MM.1S (cell line): ENCODE measurements at regions not wholly inside any gene's neighbourhood (a gene's known extent, or its start where the extent isn't known, plus 50 kb on each side); places are given as distances from the start of the nearest gene placed in this dataset.

ENCODE experiments used
- DNase-seq: peaks from one replicate; pipeline ENCODE4 v3.0.0-alpha.2; 2015
- H2AFZ ChIP-seq: fragments of 300-600 bp; sonication (generic); 2 replicates; pipeline ENCODE4 v1.6.0; 2016; ENCODE audit warnings: antibody characterized with exemption, low read length
- H3F3A ChIP-seq: fragments of 300-600 bp; sonication (generic); 2 replicates; pipeline ENCODE4 v1.6.1; 2016; ENCODE audit warnings: mild to moderate bottlenecking, antibody characterized with exemption, low read length, moderate library complexity, mixed read lengths; ENCODE audit not compliant: insufficient read depth
- H3K27ac ChIP-seq: fragments of 300-600 bp; sonication (generic); 2 replicates; pipeline ENCODE4 v1.5.1; 2016; ENCODE audit warnings: mild to moderate bottlenecking, low read length
- H3K27me3 ChIP-seq: fragments of 300-600 bp; sonication (generic); replicated peaks from 2 replicates; pipeline ENCODE4 v1.6.0; 2016; ENCODE audit warnings: low read length; ENCODE audit not compliant: insufficient read depth
- H3K36me3 ChIP-seq: fragments of 300-600 bp; sonication (generic); replicated peaks from 2 replicates; pipeline ENCODE4 v1.6.1; 2016; ENCODE audit warnings: mild to moderate bottlenecking, low read length, mixed read lengths; ENCODE audit not compliant: insufficient read depth
- H3K4me1 ChIP-seq: fragments of 300-600 bp; sonication (generic); 2 replicates; pipeline ENCODE4 v1.6.1; 2016; ENCODE audit warnings: low read length, mixed read lengths
- H3K4me2 ChIP-seq: fragments of 300-600 bp; sonication (generic); 2 replicates; pipeline ENCODE4 v1.6.0; 2016; ENCODE audit warnings: low read depth, low read length
- H3K4me3 ChIP-seq: fragments of 300-600 bp; sonication (generic); 2 replicates; pipeline ENCODE4 v1.5.1; 2016; ENCODE audit warnings: low read length, mixed read lengths
- H3K79me2 ChIP-seq: fragments of 300-600 bp; sonication (generic); 2 replicates; pipeline ENCODE4 v1.6.1; 2016; ENCODE audit warnings: mixed run types, low read length, mixed read lengths
- H3K9ac ChIP-seq: fragments of 300-600 bp; sonication (generic); 2 replicates; pipeline ENCODE4 v1.6.1; 2016; ENCODE audit warnings: low read length, mixed read lengths
- H3K9me2 ChIP-seq: fragments of 300-600 bp; sonication (generic); replicated peaks from 2 replicates; pipeline ENCODE4 v1.6.1; 2016; ENCODE audit warnings: mild to moderate bottlenecking, low read length, mixed read lengths; ENCODE audit not compliant: insufficient read depth
- H3K9me3 ChIP-seq: fragments of 300-600 bp; sonication (generic); replicated peaks from 2 replicates; pipeline ENCODE4 v1.6.1; 2016; ENCODE audit warnings: mild to moderate bottlenecking, low read length, mixed read lengths; ENCODE audit not compliant: insufficient read depth
- H4K20me1 ChIP-seq: fragments of 300-600 bp; sonication (generic); 2 replicates; pipeline ENCODE4 v1.6.1; 2016; ENCODE audit warnings: mild to moderate bottlenecking, low read length, moderate library complexity, mixed read lengths; ENCODE audit not compliant: insufficient read depth
- EZH2 ChIP-seq: fragments of 300-600 bp; sonication (generic); optimal IDR thresholded peaks from 2 replicates; pipeline ENCODE3; 2017; ENCODE audit warnings: low read depth, mild to moderate bottlenecking, antibody characterized with exemption, low read length, mixed read lengths
- EZH2phosphoT487 ChIP-seq: fragments of 300-600 bp; sonication (generic); IDR thresholded peaks from 2 replicates; pipeline ENCODE4 v1.6.1; 2018; ENCODE audit warnings: antibody characterized with exemption, low read length
- TF ChIP-seq, protein P1 (sequence below): fragments of 300-600 bp; sonication (generic); IDR thresholded peaks from 2 replicates; pipeline ENCODE4 v1.5.1; 2016; ENCODE audit warnings: antibody characterized with exemption, low read length, mixed read lengths

- Histone ChIP-seq H3K9ac (no peak overlapping the region), H3K27ac (no peak overlapping the region), H3K36me3 (no peaks in the 10 kb centered on the region), H4K20me1 (no peaks in the 10 kb centered on the region), H3K9me2 (no peaks in the 10 kb centered on the region), H3K27me3 (no peaks in the 10 kb centered on the region), H3K9me3 (no peaks in the 10 kb centered on the region), H3K4me1 (no peaks in the 10 kb centered on the region), H2AFZ (no peak overlapping the region), H3K79me2 (no peaks in the 10 kb centered on the region), H3K4me3 (no peak overlapping the region), H3F3A (no peaks in the 10 kb centered on the region), H3K4me2 (no peak overlapping the region)
- no peak for TF ChIP-seq EZH2phosphoT487
- TF ChIP-seq, protein P1, sequence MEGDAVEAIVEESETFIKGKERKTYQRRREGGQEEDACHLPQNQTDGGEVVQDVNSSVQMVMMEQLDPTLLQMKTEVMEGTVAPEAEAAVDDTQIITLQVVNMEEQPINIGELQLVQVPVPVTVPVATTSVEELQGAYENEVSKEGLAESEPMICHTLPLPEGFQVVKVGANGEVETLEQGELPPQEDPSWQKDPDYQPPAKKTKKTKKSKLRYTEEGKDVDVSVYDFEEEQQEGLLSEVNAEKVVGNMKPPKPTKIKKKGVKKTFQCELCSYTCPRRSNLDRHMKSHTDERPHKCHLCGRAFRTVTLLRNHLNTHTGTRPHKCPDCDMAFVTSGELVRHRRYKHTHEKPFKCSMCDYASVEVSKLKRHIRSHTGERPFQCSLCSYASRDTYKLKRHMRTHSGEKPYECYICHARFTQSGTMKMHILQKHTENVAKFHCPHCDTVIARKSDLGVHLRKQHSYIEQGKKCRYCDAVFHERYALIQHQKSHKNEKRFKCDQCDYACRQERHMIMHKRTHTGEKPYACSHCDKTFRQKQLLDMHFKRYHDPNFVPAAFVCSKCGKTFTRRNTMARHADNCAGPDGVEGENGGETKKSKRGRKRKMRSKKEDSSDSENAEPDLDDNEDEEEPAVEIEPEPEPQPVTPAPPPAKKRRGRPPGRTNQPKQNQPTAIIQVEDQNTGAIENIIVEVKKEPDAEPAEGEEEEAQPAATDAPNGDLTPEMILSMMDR = no peak
- no peak for TF ChIP-seq EZH2
- DNase-seq = no peak
These were observed 322.0 kb downstream of the AACS start for GRCh38 chr12:125387206-125387605.

DNA sequence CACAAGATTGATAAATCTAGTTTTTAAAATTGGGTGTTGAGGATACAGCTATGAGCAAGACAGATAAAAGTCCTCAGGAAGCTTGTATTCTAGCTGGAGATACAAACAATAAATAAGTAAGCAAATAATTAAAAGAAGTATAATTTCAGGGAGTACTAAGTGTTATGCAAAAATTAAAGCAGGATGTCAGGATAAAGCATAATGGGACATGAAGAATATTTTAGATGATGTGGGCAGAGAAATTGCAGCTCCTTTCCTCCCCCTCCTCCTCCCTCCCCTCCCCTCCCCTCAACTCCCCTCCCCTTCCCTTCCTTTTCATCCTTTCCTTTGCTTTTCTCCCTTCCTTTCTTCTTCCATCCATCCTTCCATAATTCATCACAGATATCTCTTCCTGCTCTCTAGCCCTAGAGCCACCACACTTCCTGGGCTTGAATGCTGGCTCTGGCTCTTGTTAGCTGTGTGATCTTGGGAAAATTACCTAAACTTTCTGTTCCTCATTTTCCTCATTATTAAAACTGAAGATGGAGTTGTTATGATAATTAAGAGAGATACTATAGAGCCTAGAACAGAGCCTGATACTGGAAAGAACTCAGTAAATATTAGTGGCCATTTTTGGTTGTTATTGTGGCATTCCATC is 323.9 kb downstream of the AACS start:
- Histone ChIP-seq H3F3A (no peaks in the 10 kb centered on the region), H3K36me3 (no peaks in the 10 kb centered on the region), H2AFZ (no peak overlapping the region), H3K4me1 (no peaks in the 10 kb centered on the region), H3K9me3 (no peaks in the 10 kb centered on the region), H3K4me3 (no peak overlapping the region), H3K9ac (no peak overlapping the region), H3K9me2 (no peaks in the 10 kb centered on the region), H3K27me3 (no peaks in the 10 kb centered on the region), H3K79me2 (no peaks in the 10 kb centered on the region), H4K20me1 (no peaks in the 10 kb centered on the region), H3K4me2 (no peak overlapping the region), H3K27ac (no peak overlapping the region)
- no peak for DNase-seq
- TF ChIP-seq EZH2phosphoT487 = no peak
- TF ChIP-seq EZH2 = no peak
- TF ChIP-seq, protein P1 = no peak

DNA sequence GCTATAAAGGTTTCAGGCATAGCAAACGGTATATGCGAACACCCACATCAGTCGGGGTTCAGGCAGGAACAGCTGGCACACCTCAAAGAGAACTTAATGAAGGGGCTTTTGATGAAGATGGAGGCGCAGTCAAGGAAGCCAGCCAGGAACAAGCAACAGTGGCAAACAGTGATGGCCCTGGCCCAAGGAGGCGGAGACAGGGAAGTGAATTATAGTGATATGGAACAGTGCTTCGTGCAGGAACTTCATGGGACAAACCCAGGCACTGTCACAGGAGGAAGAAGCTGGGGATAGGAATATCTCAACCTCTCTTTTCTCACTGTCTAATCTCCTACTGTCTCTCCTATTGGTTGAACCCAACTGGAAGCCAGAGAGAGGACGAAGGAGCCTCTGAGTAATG is 328.3 kb downstream of the AACS start:
- Histone ChIP-seq H3K27me3 (no peaks in the 10 kb centered on the region), H3K4me1 (no peaks in the 10 kb centered on the region), H3K9ac (no peak overlapping the region), H3K36me3 (no peaks in the 10 kb centered on the region), H3K4me2 (no peak overlapping the region), H3F3A (no peaks in the 10 kb centered on the region), H3K79me2 (no peaks in the 10 kb centered on the region), H3K9me2 (no peaks in the 10 kb centered on the region), H3K4me3 (no peak overlapping the region), H2AFZ (no peak overlapping the region), H3K27ac (no peak overlapping the region), H4K20me1 (no peaks in the 10 kb centered on the region), H3K9me3 (no peaks in the 10 kb centered on the region)
- no peak for DNase-seq
- no peak for TF ChIP-seq EZH2
- TF ChIP-seq, protein P1 = no peak
- no peak for TF ChIP-seq EZH2phosphoT487
